ENCODE measurements at regions not wholly inside any gene's neighbourhood (a gene's known extent, or its start where the extent isn't known, plus 50 kb on each side); places are given as distances from the start of the nearest gene placed in this dataset.
A peak's percentile ranks its signal among the peaks of the same experiment; 100 is the strongest.

DNA sequence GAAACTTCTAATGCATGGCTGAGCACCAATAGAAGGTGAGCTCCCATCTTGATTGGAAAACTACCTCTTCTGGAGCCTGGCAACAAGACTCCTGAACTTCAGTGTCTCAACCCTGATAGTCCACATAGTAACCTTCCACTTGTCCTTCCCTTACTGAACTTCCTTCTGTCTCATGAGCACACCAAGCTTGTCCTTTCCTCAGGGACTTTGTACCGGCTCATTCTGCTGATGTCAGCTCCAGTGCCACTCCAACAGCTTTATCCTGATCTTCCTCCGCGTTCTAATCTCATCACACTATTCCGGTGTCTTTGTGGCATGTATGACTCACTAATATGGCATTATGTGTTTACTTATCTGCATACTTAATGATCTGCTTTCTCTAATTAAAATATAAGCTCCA lies 862.0 kb upstream of the ID2 start:
- H2BK5ac ChIP-seq (ENCODE audit: low read depth, low read length, poor library complexity): no peak overlapping the region
- H4K12ac ChIP-seq (ENCODE audit: low read depth, low read length): no peak overlapping the region
- H3K36me3 ChIP-seq (ENCODE audit: control insufficient read depth in 1 of 2, insufficient read depth in 2 of 2, low read length in 2 of 2): no peaks in the 10 kb centered on the region
- H4K8ac ChIP-seq (ENCODE audit: low read depth, low read length): no peak overlapping the region
- no peak overlapping the region for H3K4ac ChIP-seq (ENCODE audit: low read depth, low read length)
- H3K79me1 ChIP-seq (ENCODE audit: low read length): no peaks in the 10 kb centered on the region
- H2BK120ac ChIP-seq (ENCODE audit: insufficient read depth, low read length, poor library complexity): no peak overlapping the region
- H3K18ac ChIP-seq (ENCODE audit: low read length): no peak overlapping the region
- H3K23ac ChIP-seq (ENCODE audit: low read length): no peak overlapping the region
- peak overlapping the region; percentile 50 for H2BK12ac ChIP-seq (ENCODE audit: low read length)
- H3K4me1 ChIP-seq (ENCODE audit: control insufficient read depth in 1 of 2, insufficient read depth in 2 of 2, low read length in 2 of 2): no peaks in the 10 kb centered on the region
- H3K14ac ChIP-seq (ENCODE audit: low read length): no peak overlapping the region
- no peak overlapping the region for H2AFZ ChIP-seq (ENCODE audit: insufficient read depth, low read length, poor library complexity)
- H3K4me3 ChIP-seq (ENCODE audit: low read depth, low read length): no peak overlapping the region
- H4K91ac ChIP-seq (ENCODE audit: low read depth, low read length): no peak overlapping the region
- H3K27ac ChIP-seq (ENCODE audit: low read depth, low read length): no peak overlapping the region
- H3K9ac ChIP-seq (ENCODE audit: low read length): no peak overlapping the region
- no CpG with 5 or more reads among the region's 4 CpGs for WGBS (ENCODE audit: extremely low coverage, insufficient coverage, insufficient read length)
- no peaks in the 10 kb centered on the region for H3K79me2 ChIP-seq (ENCODE audit: control insufficient read depth, insufficient read depth, low read length, poor library complexity)
- no peak overlapping the region for H3K4me2 ChIP-seq (ENCODE audit: low read length)
- no peak overlapping the region for H2AK5ac ChIP-seq (ENCODE audit: low read length)
- no peak for DNase-seq
- no peaks in the 10 kb centered on the region for H3K27me3 ChIP-seq (ENCODE audit: insufficient read depth, low read length)
- H3K9me3 ChIP-seq (ENCODE audit: insufficient read depth, low read depth, low read length): no peaks in the 10 kb centered on the region

- no peak overlapping the region for H3K23ac ChIP-seq (ENCODE audit: low read length)
- H3K4me1 ChIP-seq (ENCODE audit: control insufficient read depth in 1 of 2, insufficient read depth in 2 of 2, low read length in 2 of 2): no peaks in the 10 kb centered on the region
- no peak overlapping the region for H2BK120ac ChIP-seq (ENCODE audit: insufficient read depth, low read length, poor library complexity)
- no peak overlapping the region for H2AFZ ChIP-seq (ENCODE audit: insufficient read depth, low read length, poor library complexity)
- H3K27me3 ChIP-seq (ENCODE audit: insufficient read depth, low read length): no peaks in the 10 kb centered on the region
- no peaks in the 10 kb centered on the region for H3K36me3 ChIP-seq (ENCODE audit: control insufficient read depth in 1 of 2, insufficient read depth in 2 of 2, low read length in 2 of 2)
- peaks cover 3% of the 10 kb centered on the region for H3K9me3 ChIP-seq (ENCODE audit: insufficient read depth, low read depth, low read length)
- no peak overlapping the region for H3K27ac ChIP-seq (ENCODE audit: low read depth, low read length)
- H4K91ac ChIP-seq (ENCODE audit: low read depth, low read length): no peak overlapping the region
- H3K79me1 ChIP-seq (ENCODE audit: low read length): no peaks in the 10 kb centered on the region
- H4K12ac ChIP-seq (ENCODE audit: low read depth, low read length): no peak overlapping the region
- H3K14ac ChIP-seq (ENCODE audit: low read length): no peak overlapping the region
- H3K4ac ChIP-seq (ENCODE audit: low read depth, low read length): no peak overlapping the region
- H3K4me3 ChIP-seq (ENCODE audit: low read depth, low read length): no peak overlapping the region
- no peak overlapping the region for H3K18ac ChIP-seq (ENCODE audit: low read length)
- no peak overlapping the region for H3K9ac ChIP-seq (ENCODE audit: low read length)
- H2BK12ac ChIP-seq (ENCODE audit: low read length): no peak overlapping the region
- DNase-seq: no peak
- no peak overlapping the region for H3K4me2 ChIP-seq (ENCODE audit: low read length)
- H3K79me2 ChIP-seq (ENCODE audit: control insufficient read depth, insufficient read depth, low read length, poor library complexity): no peaks in the 10 kb centered on the region
- no peak overlapping the region for H2AK5ac ChIP-seq (ENCODE audit: low read length)
- H2BK5ac ChIP-seq (ENCODE audit: low read depth, low read length, poor library complexity): no peak overlapping the region
- H4K8ac ChIP-seq (ENCODE audit: low read depth, low read length): no peak overlapping the region
- WGBS (ENCODE audit: extremely low coverage, insufficient coverage, insufficient read length): no CpG with 5 or more reads among the region's 2 CpGs
Observed at GRCh38 chr2:7824211-7824610, 857.6 kb upstream of the ID2 start.

DNA sequence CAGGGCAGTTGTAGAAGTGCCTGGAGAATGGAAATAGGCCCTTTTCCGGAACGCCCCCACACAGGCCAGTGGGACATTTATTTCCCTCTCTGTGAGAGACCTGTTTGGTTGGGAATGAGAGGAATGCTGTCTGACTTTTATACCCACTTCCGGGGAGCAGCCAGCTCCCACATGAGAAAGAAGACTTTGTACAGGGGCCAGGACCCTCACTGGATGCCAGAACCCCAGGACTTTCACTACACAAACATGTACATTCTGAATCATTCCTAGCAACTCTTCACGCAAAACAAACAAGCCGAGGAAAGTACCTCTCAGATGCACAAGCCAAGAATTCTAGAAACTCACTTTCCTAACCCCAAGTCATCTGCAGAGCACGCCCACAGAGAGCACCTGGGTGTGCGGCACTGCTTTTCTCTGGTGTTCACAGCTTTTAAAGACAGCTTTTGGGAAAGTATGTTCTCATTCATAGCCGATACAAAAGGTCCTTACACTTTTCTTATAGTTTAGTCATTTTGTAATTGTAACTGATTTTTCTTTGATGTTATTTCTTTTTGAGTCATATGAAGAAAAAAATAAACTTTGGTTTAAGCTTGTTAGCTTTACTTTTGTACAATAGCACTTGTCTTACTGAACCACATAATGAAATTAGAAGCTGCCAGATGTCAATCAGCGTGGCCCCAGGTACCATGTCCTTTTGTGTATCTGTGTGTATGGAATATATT lies 856.1 kb upstream of the ID2 start:
- no peak overlapping the region for H2AK5ac ChIP-seq (ENCODE audit: low read length)
- no peak overlapping the region for H3K9ac ChIP-seq (ENCODE audit: low read length)
- no peak overlapping the region for H3K4me2 ChIP-seq (ENCODE audit: low read length)
- no peaks in the 10 kb centered on the region for H3K36me3 ChIP-seq (ENCODE audit: control insufficient read depth in 1 of 2, insufficient read depth in 2 of 2, low read length in 2 of 2)
- no peak overlapping the region for H2BK5ac ChIP-seq (ENCODE audit: low read depth, low read length, poor library complexity)
- H4K8ac ChIP-seq (ENCODE audit: low read depth, low read length): no peak overlapping the region
- peak in 1 of 2 donors; percentile 35 for DNase-seq
- H3K4ac ChIP-seq (ENCODE audit: low read depth, low read length): no peak overlapping the region
- no peak overlapping the region for H3K14ac ChIP-seq (ENCODE audit: low read length)
- no peak overlapping the region for H2BK12ac ChIP-seq (ENCODE audit: low read length)
- no peak overlapping the region for H3K23ac ChIP-seq (ENCODE audit: low read length)
- peaks cover 3% of the 10 kb centered on the region for H3K9me3 ChIP-seq (ENCODE audit: insufficient read depth, low read depth, low read length)
- no peak overlapping the region for H3K18ac ChIP-seq (ENCODE audit: low read length)
- H3K79me1 ChIP-seq (ENCODE audit: low read length): no peaks in the 10 kb centered on the region
- H4K12ac ChIP-seq (ENCODE audit: low read depth, low read length): no peak overlapping the region
- no peak overlapping the region for H4K91ac ChIP-seq (ENCODE audit: low read depth, low read length)
- H3K4me1 ChIP-seq (ENCODE audit: control insufficient read depth in 1 of 2, insufficient read depth in 2 of 2, low read length in 2 of 2): no peaks in the 10 kb centered on the region
- H2AFZ ChIP-seq (ENCODE audit: insufficient read depth, low read length, poor library complexity): no peak overlapping the region
- no peaks in the 10 kb centered on the region for H3K79me2 ChIP-seq (ENCODE audit: control insufficient read depth, insufficient read depth, low read length, poor library complexity)
- no peak overlapping the region for H2BK120ac ChIP-seq (ENCODE audit: insufficient read depth, low read length, poor library complexity)
- H3K27ac ChIP-seq (ENCODE audit: low read depth, low read length): peak overlapping the region; percentile 32
- no CpG with 5 or more reads among the region's 9 CpGs for WGBS (ENCODE audit: extremely low coverage, insufficient coverage, insufficient read length)
- H3K4me3 ChIP-seq (ENCODE audit: low read depth, low read length): no peak overlapping the region
- H3K27me3 ChIP-seq (ENCODE audit: insufficient read depth, low read length): no peaks in the 10 kb centered on the region

DNA sequence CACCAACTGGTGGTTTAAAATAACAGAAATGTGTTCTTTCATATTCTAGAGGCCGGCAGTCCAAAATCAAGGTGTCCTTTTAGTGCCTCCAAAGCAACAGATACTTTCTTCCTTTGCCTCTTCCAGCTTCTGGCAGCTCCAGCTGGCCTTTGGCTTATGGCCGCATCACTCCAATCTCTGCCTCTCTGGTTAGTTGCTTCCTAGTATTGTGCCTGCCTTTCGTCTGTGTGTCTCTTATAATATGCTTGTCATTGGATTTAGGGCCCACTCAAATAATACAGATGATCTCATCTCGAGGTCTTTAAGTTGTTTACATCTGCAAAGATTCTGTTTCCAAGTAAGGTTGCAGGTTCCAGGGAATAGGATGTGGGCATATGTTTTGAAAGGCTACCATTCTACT lies 855.2 kb upstream of the ID2 start:
- Histone ChIP-seq H3K4me3 (ENCODE audit: low read depth, low read length) (no peak overlapping the region), H2AK5ac (ENCODE audit: low read length) (no peak overlapping the region), H4K91ac (ENCODE audit: low read depth, low read length) (no peak overlapping the region), H4K8ac (ENCODE audit: low read depth, low read length) (no peak overlapping the region), H3K14ac (ENCODE audit: low read length) (no peak overlapping the region), H3K18ac (ENCODE audit: low read length) (no peak overlapping the region), H3K79me2 (ENCODE audit: control insufficient read depth, insufficient read depth, low read length, poor library complexity) (no peaks in the 10 kb centered on the region), H3K4me1 (ENCODE audit: control insufficient read depth in 1 of 2, insufficient read depth in 2 of 2, low read length in 2 of 2) (no peaks in the 10 kb centered on the region), H3K79me1 (ENCODE audit: low read length) (no peaks in the 10 kb centered on the region), H2AFZ (ENCODE audit: insufficient read depth, low read length, poor library complexity) (no peak overlapping the region), H4K12ac (ENCODE audit: low read depth, low read length) (no peak overlapping the region), H2BK120ac (ENCODE audit: insufficient read depth, low read length, poor library complexity) (no peak overlapping the region), H3K4ac (ENCODE audit: low read depth, low read length) (no peak overlapping the region), H3K9me3 (ENCODE audit: insufficient read depth, low read depth, low read length) (peaks cover 3% of the 10 kb centered on the region), H3K27ac (ENCODE audit: low read depth, low read length) (no peak overlapping the region), H3K36me3 (ENCODE audit: control insufficient read depth in 1 of 2, insufficient read depth in 2 of 2, low read length in 2 of 2) (no peaks in the 10 kb centered on the region), H2BK5ac (ENCODE audit: low read depth, low read length, poor library complexity) (no peak overlapping the region), H3K4me2 (ENCODE audit: low read length) (no peak overlapping the region), H2BK12ac (ENCODE audit: low read length) (no peak overlapping the region), H3K27me3 (ENCODE audit: insufficient read depth, low read length) (no peaks in the 10 kb centered on the region), H3K23ac (ENCODE audit: low read length) (no peak overlapping the region), H3K9ac (ENCODE audit: low read length) (no peak overlapping the region)
- WGBS (ENCODE audit: extremely low coverage, insufficient coverage, insufficient read length): no CpG with 5 or more reads among the region's 4 CpGs
- no peak for DNase-seq

All from trophoblast cell (in vitro differentiated cells and primary cell).